ENCODE measurements at regions not wholly inside any gene's neighbourhood (a gene's known extent, or its start where the extent isn't known, plus 50 kb on each side); places are given as distances from the start of the nearest gene placed in this dataset.
"Not testable (repeated sequence)": the region's sequence is repeated elsewhere in the genome, so short reads cannot be mapped to it uniquely, and the experiment has no call there.

- DNase-seq = no peak
These were observed 213.9 kb downstream of the TBX5 start for GRCh38 chr12:114192013-114192412.

GRCh38 chr12:114191581-114191980 is 214.4 kb downstream of the TBX5 start:
- DNase-seq = no peak

GRCh38 chr12:114190971-114191370 is 215.0 kb downstream of the TBX5 start:
- no peak for DNase-seq

GRCh38 chr12:114189266-114189665 is 216.7 kb downstream of the TBX5 start:
- DNase-seq = no peak

DNA sequence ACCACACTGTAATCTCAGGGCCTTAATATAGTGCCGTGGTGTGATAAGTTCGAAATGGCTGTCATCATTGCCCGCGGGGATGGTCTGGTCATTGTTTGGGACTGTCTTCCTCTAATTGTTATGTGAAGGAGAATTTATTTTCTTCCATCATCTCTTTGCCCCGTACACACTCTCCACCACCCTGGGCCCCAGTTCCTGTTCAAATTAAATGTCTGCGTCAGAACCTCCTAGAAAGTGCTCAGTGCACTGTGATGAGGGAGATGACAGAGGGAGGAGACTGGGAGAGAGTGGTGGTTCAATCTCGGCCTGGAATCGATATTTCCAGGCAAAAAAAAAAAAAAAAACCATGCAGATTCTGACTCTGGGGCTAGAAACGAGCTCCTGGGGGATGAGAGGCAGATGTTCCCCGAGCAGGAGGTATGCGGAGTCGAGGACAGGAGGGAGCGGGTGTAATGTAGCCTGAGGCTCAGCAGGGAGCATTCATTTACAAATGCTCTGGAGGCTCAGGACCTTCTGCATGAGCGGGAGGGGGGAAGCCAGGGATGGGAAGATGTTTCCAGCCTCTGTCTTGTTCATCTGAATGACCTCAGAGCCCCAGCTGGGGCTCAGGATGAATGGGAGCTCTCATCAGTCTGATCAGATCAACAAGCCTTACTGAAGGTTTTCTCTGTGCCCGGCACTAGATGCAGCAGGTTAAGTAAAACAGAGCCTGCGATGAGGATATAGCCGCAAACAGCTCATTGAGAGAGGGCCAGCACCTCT is 219.5 kb downstream of the TBX5 start:
- DNase-seq = no peak

GRCh38 chr12:114185036-114185435 is 218.9 kb upstream of the RBM19 start:
- DNase-seq = no peak

GRCh38 chr12:114174326-114174725 is 208.2 kb upstream of the RBM19 start:
- no peak for DNase-seq

DNA sequence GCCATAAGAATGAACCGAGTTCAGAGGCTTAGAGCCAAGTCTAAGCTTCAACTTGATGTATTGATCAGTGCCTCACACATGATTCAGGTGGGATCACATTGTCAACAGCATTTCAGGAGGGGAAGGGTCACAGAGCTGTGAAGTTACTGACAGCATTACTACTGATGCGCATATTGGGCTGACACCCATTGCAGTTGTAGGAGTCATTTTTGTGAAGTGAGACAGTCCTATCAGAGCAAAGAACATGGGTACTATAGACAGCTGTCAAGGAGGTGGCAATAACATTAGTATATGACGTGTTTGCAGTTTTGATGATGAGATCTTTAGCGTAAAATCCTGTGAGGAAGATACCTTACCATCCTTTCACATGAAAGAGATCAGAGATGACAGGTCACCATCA is 206.0 kb upstream of the RBM19 start:
- DNase-seq = no peak

DNA sequence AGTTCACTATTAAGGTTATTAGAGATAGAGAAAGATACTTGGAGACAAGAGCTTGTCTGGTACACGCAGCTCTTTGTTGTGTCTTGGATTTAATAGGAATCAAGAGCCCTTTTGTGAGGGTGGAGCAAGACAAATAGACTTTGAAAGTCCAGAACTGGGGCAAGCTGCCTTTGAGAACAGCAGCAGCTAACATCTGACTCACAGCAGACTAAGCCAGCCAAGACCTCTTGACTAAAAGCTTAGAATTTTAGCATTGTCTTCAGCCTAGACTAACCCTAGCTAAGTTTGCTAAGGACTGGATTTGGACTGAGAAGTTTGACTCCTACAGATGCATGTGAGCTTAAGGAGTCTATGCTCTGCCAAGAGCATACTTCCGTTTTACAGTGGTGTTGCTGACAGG is 201.9 kb upstream of the RBM19 start:
- no peak for DNase-seq

GRCh38 chr12:114167431-114167830 is 201.3 kb upstream of the RBM19 start:
- no peak for DNase-seq

DNA sequence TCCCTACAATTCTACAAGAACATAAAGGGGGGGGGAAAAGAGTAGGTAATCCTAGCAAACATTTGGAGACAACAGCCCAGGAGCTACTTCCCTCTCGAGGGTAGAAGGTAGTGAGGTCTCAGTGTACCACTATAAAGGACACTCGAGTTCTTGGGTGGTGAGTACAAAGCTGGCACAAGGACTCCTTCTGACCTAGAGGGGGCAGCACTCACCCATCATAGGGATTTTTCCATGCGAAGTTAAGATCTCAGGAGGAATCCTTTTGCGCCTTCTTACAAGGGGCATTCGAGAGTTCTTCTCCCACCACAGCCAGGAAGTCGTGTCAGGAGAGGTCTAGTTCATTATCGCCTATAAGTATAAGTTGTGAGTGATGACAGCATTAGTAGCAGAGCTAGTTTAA is 200.2 kb upstream of the RBM19 start:
- no peak for DNase-seq

GRCh38 chr12:114165921-114166320 is 199.8 kb upstream of the RBM19 start:
- no peak for DNase-seq

GRCh38 chr12:114164351-114164750 is 198.2 kb upstream of the RBM19 start:
- no peak for DNase-seq

DNA sequence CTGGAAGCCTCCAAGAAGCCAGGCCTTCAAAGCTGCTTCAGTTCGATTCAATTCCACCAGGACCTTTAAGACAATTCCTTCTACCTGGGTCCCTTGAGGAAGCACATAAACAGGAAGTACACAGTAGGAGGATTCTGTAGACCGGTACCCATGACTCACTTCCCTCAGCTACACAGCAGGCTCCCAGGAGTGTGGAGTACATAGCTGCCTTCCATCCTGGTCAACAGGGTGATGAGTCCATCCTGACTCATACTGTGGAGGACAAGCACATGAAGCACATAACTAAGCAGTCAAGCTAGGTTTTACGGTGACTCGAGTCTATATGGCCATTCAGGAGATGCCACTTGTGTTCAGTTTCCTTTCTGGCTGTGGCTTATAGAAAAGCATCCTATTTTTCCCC is 197.6 kb upstream of the RBM19 start:
- no peak for DNase-seq

DNA sequence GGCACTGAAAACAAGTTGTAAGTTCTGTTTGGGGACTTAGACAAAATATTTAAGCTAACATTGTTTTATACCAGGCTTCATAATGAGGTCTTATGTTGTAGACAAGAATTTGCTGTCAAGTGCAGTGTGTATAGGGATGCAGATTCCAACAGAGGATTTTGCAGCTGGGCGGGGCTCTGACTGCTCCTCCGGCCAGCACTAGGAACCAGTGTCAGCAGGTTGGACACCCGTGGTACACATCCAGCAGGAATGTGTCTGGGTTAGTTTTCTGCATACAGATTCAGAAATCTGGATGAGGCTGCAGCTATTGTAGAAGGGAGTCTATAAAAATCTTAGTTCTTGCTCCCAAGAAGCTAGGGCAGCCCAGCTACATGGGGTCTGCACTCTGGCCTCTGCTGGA is 194.3 kb upstream of the RBM19 start:
- no peak for DNase-seq

DNA sequence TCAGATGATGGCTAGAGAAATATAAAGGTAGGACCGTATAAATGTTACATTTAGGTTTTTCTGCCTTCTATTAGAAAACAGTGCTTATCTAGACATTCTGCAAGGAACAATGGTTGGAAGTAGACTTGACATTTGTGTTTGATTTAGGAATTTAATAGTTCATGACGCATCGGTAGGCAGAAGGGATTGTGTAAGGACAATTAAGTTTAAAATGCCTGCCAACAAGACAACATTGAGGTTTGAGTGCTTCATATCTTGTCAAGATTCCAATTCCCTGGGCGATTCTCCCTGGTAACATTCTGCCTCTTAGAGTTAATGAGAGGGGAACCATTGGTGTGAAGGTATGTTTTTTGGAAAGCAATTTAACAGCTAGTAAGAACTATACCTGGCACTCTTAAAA is 186.8 kb upstream of the RBM19 start:
- no peak for DNase-seq

- no peak for DNase-seq
These were observed 185.9 kb upstream of the RBM19 start for GRCh38 chr12:114152066-114152465.

DNA sequence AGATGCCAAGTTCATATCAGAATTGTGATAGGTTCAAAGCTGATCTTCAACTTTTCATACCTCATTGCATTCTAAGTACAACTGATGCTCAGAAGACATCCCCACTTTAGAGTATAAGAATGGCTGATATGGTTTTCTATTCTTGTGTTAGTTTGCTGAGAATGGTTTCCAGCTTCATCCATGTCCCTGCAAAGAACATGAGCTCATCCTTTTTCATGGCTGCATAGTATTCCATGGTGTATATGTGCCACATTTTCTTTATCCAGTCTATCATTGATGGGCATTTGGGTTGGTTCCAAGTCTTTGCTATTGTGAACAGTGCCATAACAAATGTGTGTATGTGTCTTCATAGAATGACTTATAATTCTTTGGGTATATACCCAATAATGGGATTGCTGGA is 184.5 kb upstream of the RBM19 start:
- not testable (repeated sequence) for DNase-seq

DNA sequence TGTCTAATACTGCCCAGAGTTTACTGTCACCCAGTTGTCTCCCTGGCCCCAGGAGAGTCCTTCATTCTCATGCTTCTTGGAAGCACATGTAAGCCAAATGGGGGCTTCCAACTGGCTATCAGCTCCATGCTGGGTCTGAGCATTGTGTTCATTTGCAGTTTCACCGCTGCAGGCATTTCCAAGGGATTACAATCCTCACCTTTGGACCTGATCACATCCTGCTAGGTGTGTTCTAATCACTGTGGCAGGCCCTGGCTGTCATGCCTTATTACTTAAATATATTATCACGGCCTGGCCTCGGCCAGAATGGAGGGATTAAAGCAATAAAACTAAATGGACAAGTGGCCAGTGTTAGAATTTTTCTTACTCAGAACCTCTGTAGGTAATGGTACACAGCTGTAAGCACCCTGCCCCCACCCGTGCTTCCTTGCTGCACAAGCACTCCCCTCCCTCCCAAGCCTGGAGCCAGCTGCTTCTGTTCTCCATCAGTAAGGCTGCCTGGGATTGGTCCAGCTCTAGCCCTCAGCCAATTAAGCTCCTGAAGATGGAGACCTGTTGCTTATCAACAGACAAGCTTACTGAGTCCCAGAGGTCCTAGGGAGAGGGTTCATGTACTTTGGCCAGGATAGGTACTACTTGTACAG is 175.9 kb upstream of the RBM19 start:
- DNase-seq = no peak

- no peak for DNase-seq
These were observed 174.5 kb upstream of the RBM19 start for GRCh38 chr12:114140576-114140975.

- no peak for DNase-seq
These were observed 170.5 kb upstream of the RBM19 start for GRCh38 chr12:114136631-114137030.

DNA sequence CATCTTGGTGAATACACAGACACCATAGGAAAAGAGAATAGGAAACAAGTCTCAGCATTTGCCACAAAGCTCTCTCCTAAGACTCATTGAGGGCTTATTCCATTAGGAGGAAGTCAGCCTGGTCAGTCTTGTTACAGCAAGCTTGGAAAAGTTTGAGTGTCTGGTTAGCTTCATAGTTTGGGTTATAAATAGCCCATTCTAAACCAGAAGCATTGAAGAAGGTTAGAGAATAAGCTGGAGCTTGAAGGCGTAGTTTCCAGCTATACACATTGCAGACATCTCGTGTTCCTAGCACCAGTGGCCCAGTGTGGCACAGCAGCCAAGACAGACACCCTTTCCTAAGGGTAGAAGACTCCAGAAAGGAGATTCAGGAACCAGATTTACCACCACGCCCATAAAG is 168.8 kb upstream of the RBM19 start:
- no peak for DNase-seq

DNA sequence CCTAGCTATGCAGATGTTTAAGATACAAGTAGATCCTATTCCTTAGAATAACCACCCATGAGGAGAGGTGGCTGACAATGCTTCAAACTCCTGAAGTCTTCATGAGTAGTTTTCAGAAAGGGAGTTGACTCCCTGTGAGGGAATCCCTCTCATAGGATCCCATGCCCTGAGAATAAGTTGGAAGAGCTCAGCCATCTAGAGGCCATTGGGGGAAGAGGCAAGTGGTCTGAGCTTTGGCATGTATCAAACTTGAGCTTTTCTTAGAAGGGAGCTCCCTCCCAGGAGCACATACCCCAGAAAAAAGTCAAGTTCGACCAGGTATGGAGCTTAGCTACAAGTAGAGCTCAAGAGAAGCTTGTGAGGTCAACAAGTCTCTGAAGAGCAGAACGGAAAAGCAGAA is 165.7 kb upstream of the RBM19 start:
- no peak for DNase-seq

DNA sequence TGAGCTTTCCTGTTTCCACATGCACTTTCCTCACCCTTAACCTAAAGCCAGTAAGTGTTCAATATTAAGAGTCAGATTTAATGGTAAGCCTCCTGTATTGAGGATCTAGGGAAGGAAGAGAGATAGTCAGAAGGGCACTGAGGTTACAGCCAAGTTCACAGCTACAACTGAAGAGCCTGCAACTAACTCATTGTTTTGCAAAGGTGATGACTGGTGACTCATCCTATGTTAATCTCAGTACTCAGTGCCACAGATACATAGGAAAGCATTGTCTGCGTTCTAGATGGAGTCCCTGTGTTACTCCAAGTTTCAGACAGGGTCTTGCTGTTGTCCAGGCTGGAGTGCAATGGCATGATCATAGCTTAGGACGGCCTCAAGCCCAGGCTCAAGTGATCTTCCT is 157.0 kb upstream of the RBM19 start:
- DNase-seq = no peak

DNA sequence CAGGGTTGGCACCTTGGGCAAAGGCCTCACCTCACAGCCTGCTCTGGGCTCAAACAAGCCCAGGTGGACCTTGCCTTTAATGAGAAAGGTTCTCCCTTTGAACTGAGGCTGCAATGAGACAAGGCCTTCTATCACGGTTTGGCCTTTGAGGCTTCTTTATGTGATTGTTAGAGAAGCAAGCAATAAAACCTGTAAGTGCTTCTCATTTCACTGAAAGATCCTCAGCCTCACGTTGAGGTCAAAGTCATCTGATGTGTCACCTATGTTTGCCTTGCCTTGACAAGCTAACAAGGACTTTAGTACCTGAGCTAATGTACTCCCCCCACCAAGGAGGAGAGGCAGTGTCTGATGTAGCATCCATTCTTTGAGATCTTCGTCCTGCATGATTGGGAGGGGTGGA is 155.9 kb upstream of the RBM19 start:
- no peak for DNase-seq

Measured in NCI-H146 (cell line).